ENCODE measurements at regions not wholly inside any gene's neighbourhood (a gene's known extent, or its start where the extent isn't known, plus 50 kb on each side); places are given as distances from the start of the nearest gene placed in this dataset.
A peak's percentile ranks its signal among the peaks of the same experiment; 100 is the strongest.
"Not testable (repeated sequence)": the region's sequence is repeated elsewhere in the genome, so short reads cannot be mapped to it uniquely, and the experiment has no call there.

- DNase-seq (ENCODE audit: low spot score): no peak
These were observed 138.9 kb downstream of the LARP7 start for GRCh38 chr4:112775801-112776200.

- no peak for DNase-seq (ENCODE audit: low spot score)
These were observed 139.6 kb downstream of the LARP7 start for GRCh38 chr4:112776535-112776934.

- DNase-seq (ENCODE audit: low spot score): no peak
These were observed 141.6 kb downstream of the LARP7 start for GRCh38 chr4:112778520-112778919.

GRCh38 chr4:112793033-112793432, 156.1 kb downstream of the LARP7 start:
- no peak for DNase-seq (ENCODE audit: low spot score)

DNA sequence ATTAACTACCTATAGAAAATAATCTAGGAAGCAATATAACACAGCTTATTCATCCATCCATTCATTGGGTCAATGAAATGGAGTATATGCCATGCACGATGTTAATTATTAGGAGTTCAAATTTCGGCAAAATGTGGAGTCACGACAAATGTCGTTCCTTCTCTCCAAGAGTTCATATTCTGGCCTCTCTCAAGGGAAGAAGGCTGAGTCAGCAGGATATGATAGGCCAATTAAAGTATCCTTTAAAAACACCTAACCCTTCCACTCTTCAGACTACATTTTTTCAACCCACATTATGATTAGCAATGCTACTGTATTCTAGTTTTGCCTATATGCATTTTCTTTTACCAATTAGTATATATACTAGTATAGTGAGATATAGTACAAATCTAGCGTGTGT, 163.1 kb downstream of the LARP7 start:
- no peak for DNase-seq (ENCODE audit: low spot score)

GRCh38 chr4:112801341-112801740, 164.4 kb downstream of the LARP7 start:
- DNase-seq (ENCODE audit: low spot score): no peak

- DNase-seq (ENCODE audit: low spot score): no peak
These were observed 165.8 kb downstream of the LARP7 start for GRCh38 chr4:112802780-112803179.

DNA sequence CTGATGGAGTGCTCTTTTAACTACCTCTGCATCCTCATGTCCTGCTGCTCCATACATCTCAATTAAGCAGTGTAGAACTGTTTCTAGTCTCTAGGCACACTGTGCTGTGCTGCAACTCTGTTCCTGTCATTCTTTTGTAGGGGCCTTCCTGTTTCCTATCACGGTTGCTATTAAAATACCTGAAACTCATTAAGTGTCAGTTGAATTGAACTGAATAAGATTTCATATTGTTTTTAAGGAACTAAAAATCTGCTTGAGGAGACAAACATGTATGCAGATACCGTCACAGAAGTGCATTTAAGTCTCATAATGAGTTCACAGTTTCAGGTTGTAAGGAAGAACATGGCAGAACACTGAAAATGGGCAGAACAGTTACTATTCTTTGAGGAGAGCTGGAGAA, 170.1 kb downstream of the LARP7 start:
- no peak for DNase-seq (ENCODE audit: low spot score)

- no peak for DNase-seq (ENCODE audit: low spot score)
These were observed 171.1 kb downstream of the LARP7 start for GRCh38 chr4:112808001-112808400.

DNA sequence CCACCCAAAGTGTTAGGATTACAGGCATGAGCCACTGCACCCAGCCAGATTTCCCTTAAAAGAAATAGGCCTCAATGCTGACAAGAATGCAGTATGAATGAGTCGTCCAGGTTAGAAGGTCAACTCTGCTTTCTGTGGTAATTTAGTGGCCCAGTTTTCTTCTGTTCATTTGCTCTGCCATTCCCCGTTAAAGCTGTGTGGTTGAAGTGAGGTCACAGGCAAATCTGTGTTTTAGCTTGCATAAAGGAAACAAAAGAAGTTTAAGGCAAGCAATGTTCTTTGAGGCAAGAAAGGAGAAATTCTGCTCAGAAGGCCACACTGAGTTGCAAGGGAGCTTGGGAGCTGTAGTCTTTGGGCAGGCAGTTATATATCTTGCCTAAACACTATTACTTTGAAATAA, 176.8 kb downstream of the LARP7 start:
- peak; percentile 6 for DNase-seq (ENCODE audit: low spot score)

GRCh38 chr4:112817933-112818593, 181.1 kb downstream of the LARP7 start:
- peak; percentile 88 for DNase-seq (ENCODE audit: low spot score)

GRCh38 chr4:112818594-112818965, 181.6 kb downstream of the LARP7 start:
- no peak for DNase-seq (ENCODE audit: low spot score)

GRCh38 chr4:112819729-112820128, 182.8 kb downstream of the LARP7 start:
- no peak for DNase-seq (ENCODE audit: low spot score)

DNA sequence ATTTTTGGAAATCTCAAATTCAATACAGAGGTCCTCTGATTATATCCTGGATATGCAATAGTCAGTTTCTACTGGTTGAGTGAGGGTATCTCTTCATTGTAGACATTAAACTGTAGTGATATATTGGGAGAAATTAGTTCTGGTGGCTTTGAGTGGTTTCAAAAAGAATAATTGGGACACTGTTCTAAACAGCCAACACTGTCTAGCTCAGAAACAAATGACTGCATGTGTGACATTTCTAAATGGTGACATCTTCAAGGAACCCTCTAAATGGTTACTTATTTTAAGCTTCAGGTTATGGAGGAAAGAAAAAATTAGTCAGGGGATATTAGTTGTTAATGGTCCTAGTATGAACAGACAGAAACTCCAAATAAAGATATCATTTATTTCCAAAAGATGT, 186.2 kb downstream of the LARP7 start:
- DNase-seq (ENCODE audit: low spot score): no peak

GRCh38 chr4:112823606-112824005, 186.7 kb downstream of the LARP7 start:
- no peak for DNase-seq (ENCODE audit: low spot score)

DNA sequence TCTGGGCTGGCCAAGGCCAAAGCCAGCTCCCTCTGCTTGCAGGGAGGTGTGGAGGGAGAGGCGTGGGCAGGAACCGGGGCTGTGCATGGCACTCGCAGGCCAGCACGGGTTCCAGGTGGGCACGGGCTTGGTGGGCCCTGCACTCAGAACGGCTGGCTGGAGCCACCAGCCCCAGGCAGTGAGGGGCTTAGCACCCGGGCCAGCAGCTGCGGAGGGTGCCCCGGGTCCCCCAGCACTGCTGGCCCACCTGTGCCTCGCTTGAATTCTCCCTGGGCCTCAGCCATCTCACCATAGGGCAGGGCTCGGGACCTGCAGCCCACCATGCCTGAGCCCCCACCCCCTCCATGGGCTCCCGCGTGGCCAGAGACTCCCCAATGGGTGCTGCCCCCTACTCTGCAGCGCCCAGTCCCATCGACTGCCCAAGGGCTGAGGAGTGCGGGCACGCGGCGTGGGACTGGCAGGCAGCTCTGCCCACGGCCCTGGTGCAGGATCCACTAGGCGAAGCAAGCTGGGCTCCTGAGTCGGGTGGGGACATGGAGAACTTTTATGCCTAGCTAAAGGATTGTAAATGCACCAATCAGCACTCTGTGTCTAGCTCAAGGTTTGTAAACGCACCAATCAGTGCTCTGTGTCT, 193.9 kb downstream of the LARP7 start:
- DNase-seq (ENCODE audit: low spot score): no peak

DNA sequence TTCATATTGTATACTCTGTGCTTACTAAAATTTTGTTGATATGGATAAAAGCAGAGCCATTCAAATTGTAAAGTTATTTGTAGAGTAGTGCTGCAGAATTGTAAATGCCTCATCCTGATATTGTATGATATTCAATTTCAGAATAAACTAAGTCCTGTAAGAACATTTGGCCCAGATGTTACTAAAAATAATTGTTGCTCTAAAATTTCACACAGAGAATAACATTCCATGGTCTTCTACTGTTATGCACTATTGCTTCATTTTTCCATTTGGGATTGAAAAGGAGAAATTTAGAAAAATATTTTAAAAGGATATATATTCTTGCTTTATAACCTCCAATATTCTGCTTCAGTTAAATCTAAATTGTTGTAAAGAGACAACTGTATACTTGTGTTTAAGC, 195.6 kb downstream of the LARP7 start:
- no peak for DNase-seq (ENCODE audit: low spot score)

- no peak for DNase-seq (ENCODE audit: low spot score)
These were observed 200.0 kb downstream of the LARP7 start for GRCh38 chr4:112836895-112837294.

DNA sequence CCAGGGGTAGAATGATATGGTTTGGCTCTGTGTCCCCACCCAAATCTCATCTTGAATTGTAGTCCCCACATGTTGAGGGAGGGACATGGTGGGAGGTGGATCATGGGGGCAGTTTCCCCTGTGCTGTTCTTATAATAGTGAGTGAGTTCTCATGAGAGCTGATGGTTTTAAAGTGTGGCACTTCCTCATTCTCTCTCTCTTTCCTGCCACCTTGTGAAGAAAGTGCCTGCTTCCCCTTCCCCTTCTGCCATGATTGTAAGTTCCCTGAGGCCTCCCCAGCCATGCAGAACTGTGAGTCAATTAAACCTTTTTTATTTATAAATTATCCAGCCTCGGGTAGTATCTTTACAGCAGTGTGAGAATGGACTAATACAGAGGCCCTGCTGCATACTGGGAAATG, 201.1 kb downstream of the LARP7 start:
- not testable (repeated sequence) for DNase-seq (ENCODE audit: low spot score)

DNA sequence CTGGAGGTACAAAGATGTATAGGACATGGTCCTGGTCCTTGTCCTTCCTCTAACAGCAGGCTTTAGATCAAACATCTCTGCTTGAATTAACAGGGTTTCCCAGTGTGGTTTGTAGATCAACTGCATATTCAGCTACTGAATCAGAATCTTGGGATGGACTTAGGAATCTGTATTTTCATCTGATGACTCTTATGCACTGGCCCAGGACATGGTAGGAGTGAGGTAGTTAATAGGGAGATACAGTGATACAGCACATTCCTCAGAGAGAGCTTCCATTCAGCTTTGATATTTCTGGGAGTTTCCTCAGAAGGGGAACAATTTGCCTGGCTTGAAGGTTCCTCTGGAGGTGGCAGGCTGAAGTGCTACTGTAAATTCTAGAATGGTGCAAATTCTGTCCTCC, 203.1 kb downstream of the LARP7 start:
- DNase-seq (ENCODE audit: low spot score): no peak

DNA sequence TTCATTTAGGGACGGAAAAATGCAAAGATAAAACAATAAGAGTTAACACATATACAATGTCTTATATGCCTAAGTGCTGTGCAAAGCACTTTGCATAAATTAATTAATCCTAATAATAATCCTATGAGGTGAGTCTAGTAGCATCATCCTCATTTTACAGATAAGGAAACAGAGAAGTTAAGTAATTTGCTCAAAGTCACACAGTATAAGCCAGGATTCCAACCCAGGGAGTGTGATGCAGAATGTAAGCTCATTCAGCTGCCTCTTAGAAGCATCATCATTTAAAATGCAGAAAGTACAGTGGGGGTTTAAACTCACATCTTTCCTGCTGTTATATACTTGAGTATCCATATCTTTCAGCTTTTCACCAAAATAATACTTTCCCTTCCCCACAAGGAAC, 203.7 kb downstream of the LARP7 start:
- no peak for DNase-seq (ENCODE audit: low spot score)

DNA sequence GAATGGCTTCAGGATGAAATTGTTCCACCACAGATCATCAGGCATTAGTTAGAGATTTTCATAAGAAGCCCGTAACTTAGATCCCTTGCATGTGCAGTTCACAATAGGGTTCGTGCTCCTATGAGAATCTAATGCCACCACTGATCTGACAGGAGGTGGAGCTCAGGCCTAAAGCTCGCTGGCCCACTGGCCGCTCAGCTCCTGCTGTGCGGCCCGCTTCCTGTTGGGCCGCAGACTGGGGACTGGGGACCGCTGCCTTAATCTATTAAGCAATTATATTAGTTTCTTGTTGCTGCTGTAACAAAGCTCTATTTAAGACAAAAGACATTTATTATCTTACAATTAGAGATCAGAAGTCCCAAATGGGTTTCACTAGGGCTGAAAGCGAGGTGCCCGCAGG, 205.6 kb downstream of the LARP7 start:
- DNase-seq (ENCODE audit: low spot score): no peak

GRCh38 chr4:112845386-112845785, 204.1 kb upstream of the ANK2 start:
- DNase-seq (ENCODE audit: low spot score): no peak

GRCh38 chr4:112847045-112847444, 202.4 kb upstream of the ANK2 start:
- no peak for DNase-seq (ENCODE audit: low spot score)
